CD4-positive, alpha-beta memory T cell (primary cell): ENCODE measurements at regions not wholly inside any gene's neighbourhood (a gene's known extent, or its start where the extent isn't known, plus 50 kb on each side); places are given as distances from the start of the nearest gene placed in this dataset.

Experiments used
- CTCF ChIA-PET: fragments of 350-600 bp; sonication (Branson Sonifier 250); formaldehyde crosslinking; loops from one replicate; lab custom pipeline; 2021; ENCODE audit warnings: inconsistent platforms; ENCODE audit not compliant: partially characterized antibody; lab: Charles Lee
- POLR2A ChIA-PET: fragments of 350-600 bp; sonication (Branson Sonifier 250); formaldehyde crosslinking; loops from one replicate; lab custom pipeline; 2021; ENCODE audit not compliant: partially characterized antibody; lab: Charles Lee
- DNase-seq, 5 donors: peaks; one replicate each; pipeline versions ENCODE4 v3.0.0 to v3.0.0-alpha.2; 2020 to 2022; ENCODE audit warnings: mixed read lengths in 1 of 5
- H3K27ac ChIP-seq: one replicate; pipeline ENCODE4 v1.7.0; 2013; ENCODE audit warnings: low read depth, low read length
- H3K27me3 ChIP-seq: 2 replicates; pipeline ENCODE4 v1.7.0; 2013; ENCODE audit warnings: mild to moderate bottlenecking, low read length, moderate library complexity; ENCODE audit not compliant: insufficient read depth
- H3K36me3 ChIP-seq: 2 replicates; pipeline ENCODE4 v1.7.0; 2013; ENCODE audit warnings: mild to moderate bottlenecking, low read length, moderate library complexity; ENCODE audit not compliant: insufficient read depth
- H3K4me1 ChIP-seq: 2 replicates; pipeline ENCODE4 v1.7.0; 2013; ENCODE audit warnings: mild to moderate bottlenecking, low read length, moderate library complexity; ENCODE audit not compliant: insufficient read depth
- H3K4me3 ChIP-seq, 2 donors: one replicate each; pipeline ENCODE4 v1.7.0; 2013; ENCODE audit warnings: low read length in 2 of 2, mild to moderate bottlenecking in 1 of 2
- H3K9me3 ChIP-seq, 2 donors: one replicate each; pipeline ENCODE4 v1.7.0; 2013; ENCODE audit warnings: low read length in 2 of 2, control low read depth in 1 of 2; ENCODE audit not compliant: control insufficient read depth in 1 of 2
- H3K27ac Mint-ChIP-seq, 7 donors: one replicate each; pipeline ENCODE4 v1.8.0; 2020 to 2021; ENCODE audit warnings: mixed read lengths in 7 of 7, mild to moderate bottlenecking in 6 of 7, inconsistent platforms in 3 of 7, moderate library complexity in 3 of 7
- H3K27me3 Mint-ChIP-seq, 2 donors: one replicate each; pipeline ENCODE4 v1.8.0; 2020 to 2021; ENCODE audit warnings: mixed read lengths in 2 of 2
- H3K36me3 Mint-ChIP-seq, 2 donors: one replicate each; pipeline ENCODE4 v1.8.0; 2020 to 2021; ENCODE audit warnings: mixed read lengths in 2 of 2, inconsistent platforms in 1 of 2, mild to moderate bottlenecking in 1 of 2
- H3K4me1 Mint-ChIP-seq, 4 donors: one replicate each; pipeline ENCODE4 v1.8.0; 2020 to 2021; ENCODE audit warnings: mixed read lengths in 4 of 4, mild to moderate bottlenecking in 1 of 4
- H3K4me3 Mint-ChIP-seq, 8 donors: one replicate each; pipeline ENCODE4 v1.8.0; 2020 to 2021; ENCODE audit warnings: mixed read lengths in 8 of 8, mild to moderate bottlenecking in 7 of 8, moderate library complexity in 6 of 8, inconsistent platforms in 3 of 8
- H3K9me3 Mint-ChIP-seq, 8 donors: one replicate each; pipeline ENCODE4 v1.8.0; 2020 to 2021; ENCODE audit warnings: mixed read lengths in 8 of 8, mild to moderate bottlenecking in 5 of 8, inconsistent platforms in 3 of 8, moderate library complexity in 1 of 8
- intact Hi-C: fragments of 100-400 bp; cut with micrococcal nuclease; formaldehyde crosslinking; loops from one replicate; pipeline ENCODE4 v1.15.1; 2023

DNA sequence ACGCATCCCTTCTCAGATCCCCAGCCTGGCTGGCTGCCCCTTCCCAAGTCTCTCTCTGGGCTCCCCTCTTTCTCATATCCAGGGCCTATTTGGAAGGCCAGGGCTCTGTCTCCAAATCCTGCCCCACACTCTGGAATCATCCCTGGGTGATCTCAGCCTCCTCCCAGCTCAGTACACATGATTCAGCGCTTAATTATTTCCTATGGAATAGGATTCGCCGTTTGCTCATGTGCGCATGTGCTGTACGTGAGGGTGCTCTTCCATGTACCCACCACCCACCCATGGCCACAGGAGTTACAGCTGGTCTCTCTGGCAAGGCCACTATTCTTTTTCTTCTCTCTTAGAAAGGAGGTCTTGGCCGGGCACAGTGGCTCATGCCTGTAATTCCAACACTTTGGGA lies 81.7 kb upstream of the FOXP4 start:
- Histone ChIP-seq H3K4me1 (no peaks in the 10 kb centered on the region), H3K9me3 (no peaks in the 10 kb centered on the region), H3K4me3 (no peak overlapping the region), H3K27ac (no peak overlapping the region), H3K27me3 (peaks cover 9% of the 10 kb centered on the region), H3K36me3 (no peaks in the 10 kb centered on the region)
- intact Hi-C loops, result no loop called here
- Mint-ChIP-seq H3K9me3 (no peaks in the 10 kb centered on the region), H3K4me3 (no peak overlapping the region), H3K4me1 (peaks cover 0 to 1% (median under 1%) of the 10 kb centered on the region in 4 donors), H3K36me3 (no peaks in the 10 kb centered on the region), H3K27ac (no peak overlapping the region), H3K27me3 (peaks cover 35 to 46% of the 10 kb centered on the region in 2 donors)
- CTCF ChIA-PET, result interaction anchor here (0.8 to 3.2 kb wide), 2 partner anchors 113 to 127 kb away, joined by 3 to 20 read pairs; no protein-coding TSS in a partner anchor
- POLR2A ChIA-PET, result no interaction called here
- no peak for DNase-seq

DNA sequence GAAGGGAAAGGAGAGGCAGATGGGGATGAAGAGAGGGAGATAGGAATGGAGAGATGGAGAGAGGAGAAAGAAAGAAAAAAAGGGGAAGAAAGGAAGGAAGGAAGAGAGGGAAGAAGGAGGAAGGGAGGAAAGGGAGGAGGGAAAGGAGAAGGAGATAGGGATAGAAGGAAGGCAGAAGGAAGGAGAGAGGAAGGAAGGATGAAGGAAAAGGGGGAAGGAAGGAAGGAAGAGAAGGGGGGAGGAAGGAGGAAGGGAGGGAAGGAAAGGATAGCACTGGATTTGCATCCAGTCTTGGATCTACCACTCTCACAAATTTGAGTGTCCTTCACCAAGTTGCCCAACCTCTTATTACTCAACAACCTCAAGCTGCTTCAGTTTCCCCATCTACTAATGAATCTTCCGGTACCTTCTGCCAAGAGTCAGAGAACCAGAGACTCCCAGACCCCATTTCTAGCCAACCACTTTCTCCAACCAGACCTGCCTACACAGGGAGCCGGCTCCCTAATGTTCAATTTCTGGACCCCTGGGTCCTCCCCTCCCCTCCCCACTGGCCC lies 79.7 kb upstream of the FOXP4 start:
- H3K4me1 Mint-ChIP-seq, result peaks cover 5 to 12% (median 6%) of the 10 kb centered on the region in 4 donors
- no peak for DNase-seq
- CTCF ChIA-PET, result no interaction called here
- Histone ChIP-seq H3K9me3 (no peaks in the 10 kb centered on the region), H3K4me1 (peaks cover 7% of the 10 kb centered on the region), H3K27me3 (peaks cover 9% of the 10 kb centered on the region), H3K4me3 (no peak overlapping the region), H3K36me3 (no peaks in the 10 kb centered on the region), H3K27ac (no peak overlapping the region)
- peaks cover 40 to 55% of the 10 kb centered on the region in 2 donors for H3K27me3 Mint-ChIP-seq
- no peaks in the 10 kb centered on the region for H3K36me3 Mint-ChIP-seq
- H3K9me3 Mint-ChIP-seq, result no peaks in the 10 kb centered on the region
- H3K4me3 Mint-ChIP-seq, result no peak overlapping the region
- H3K27ac Mint-ChIP-seq, result no peak overlapping the region
- intact Hi-C loops, result no loop called here
- POLR2A ChIA-PET, result no interaction called here

DNA sequence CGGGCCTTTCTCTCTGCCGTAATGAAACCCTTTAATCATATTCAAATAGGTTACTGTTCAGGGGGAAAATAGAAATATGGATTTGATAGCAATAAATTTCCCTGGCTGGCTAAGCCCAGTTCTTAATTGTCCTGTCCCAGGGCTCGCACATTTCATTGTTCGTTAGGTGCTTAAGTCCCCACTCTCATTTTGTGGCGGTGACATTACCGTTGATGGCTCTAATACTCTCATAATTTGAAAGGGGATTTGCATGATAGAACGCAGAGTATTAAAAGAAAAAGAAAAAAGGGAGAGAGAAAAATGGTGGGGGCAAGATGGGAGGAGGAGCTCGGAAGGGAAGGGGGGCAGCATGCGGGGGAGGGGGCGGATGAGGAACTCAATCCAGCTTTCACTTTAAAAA lies 79.1 kb upstream of the FOXP4 start:
- Histone ChIP-seq H3K9me3 (no peaks in the 10 kb centered on the region), H3K27me3 (peaks cover 9% of the 10 kb centered on the region), H3K4me1 (peaks cover 7% of the 10 kb centered on the region), H3K4me3 (no peak overlapping the region), H3K36me3 (no peaks in the 10 kb centered on the region), H3K27ac (no peak overlapping the region)
- H3K4me1 Mint-ChIP-seq, result peaks cover 5 to 13% (median 6%) of the 10 kb centered on the region in 4 donors
- no peak for DNase-seq
- POLR2A ChIA-PET, result no interaction called here
- CTCF ChIA-PET, result no interaction called here
- H3K9me3 Mint-ChIP-seq, result no peaks in the 10 kb centered on the region
- no peak overlapping the region for H3K4me3 Mint-ChIP-seq
- intact Hi-C loops, result no loop called here
- H3K27ac Mint-ChIP-seq, result no peak overlapping the region
- peaks cover 38 to 56% of the 10 kb centered on the region in 2 donors for H3K27me3 Mint-ChIP-seq
- no peaks in the 10 kb centered on the region for H3K36me3 Mint-ChIP-seq

DNA sequence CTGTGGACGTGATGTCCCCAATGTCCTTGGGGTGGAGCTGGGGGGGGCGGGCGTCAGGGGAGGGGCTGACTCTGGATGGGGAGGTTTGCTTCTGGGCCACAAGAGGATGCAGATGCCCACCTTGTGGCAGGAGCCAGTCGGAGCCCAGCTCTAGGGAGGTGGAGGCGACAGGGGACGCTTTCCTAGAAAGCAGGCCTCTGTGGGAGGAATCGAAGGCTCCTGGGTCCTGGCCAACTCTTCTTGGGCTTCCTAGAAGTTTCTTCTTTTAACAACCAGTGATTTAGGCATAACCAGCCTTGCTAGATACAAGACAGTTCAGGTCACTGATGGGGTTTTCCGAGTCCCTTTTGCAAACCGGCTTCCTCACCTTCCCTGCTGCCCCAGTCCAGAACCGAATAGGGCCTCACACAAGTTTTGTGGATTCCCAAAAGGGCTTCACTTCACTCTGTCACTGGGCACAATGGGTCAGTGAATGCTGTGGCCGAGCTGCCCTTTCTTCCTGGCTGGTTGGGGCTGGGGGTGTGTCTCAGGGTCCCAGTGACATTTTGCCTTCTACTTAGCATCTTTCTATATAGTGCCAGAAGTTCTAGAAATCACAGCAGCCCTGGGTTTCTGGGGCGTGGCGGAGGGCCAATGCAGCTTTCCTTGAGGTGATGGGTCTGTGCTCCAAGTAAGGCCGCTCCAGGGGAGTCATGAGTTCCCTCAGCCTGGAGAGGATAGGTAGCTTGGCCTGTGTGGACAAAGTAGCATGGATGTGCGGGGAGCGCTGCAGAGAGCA lies 78.4 kb upstream of the FOXP4 start:
- peaks cover 38 to 60% of the 10 kb centered on the region in 2 donors for H3K27me3 Mint-ChIP-seq
- intact Hi-C loops, result no loop called here

DNA sequence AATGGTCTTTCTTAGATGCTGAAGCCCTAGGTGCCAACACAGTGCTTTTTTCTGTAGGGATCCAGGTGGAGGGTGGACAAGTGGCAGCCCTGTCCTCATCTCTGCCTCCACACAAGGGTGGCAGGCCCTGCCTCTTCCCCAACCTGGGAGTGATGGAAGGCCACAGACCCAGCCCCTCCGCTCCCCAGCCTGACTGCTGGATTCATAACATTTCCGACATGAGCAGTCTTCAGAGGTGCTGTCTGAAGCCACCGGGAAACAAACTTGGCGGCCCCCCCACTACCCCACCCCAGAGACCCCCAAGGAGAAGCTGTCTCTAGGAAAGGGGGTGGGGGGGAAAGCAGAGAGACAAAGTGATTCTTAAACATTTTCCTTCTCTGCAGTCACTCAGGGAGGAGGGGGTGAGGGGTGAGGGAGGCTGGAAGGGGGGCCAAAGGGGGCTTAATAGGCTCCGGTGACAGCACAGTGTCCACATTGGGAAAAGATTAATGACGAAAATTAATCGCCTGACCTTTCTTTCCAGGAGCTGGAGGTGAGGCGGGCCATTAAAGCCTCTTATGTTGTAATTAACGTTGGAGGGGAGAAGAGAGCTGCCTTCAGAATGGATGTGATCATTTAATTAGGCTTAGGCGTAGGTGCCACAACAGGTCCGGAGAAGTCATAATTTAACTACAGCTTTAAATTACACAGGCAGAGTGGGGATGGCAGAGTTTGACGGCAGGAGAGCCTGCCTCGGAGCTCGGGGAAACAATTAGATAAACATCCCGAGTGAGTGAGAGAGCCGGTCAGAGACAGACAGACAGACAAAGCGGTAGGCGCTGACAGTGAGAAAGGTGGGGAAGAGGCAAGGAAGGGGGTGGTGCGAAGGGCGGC lies 76.8 kb upstream of the FOXP4 start:
- DNase-seq, result no peak
- intact Hi-C loops, result no loop called here

More for the DNA sequence above, 78.4 kb upstream of the FOXP4 start:
- H3K4me1 ChIP-seq, result peaks cover 7% of the 10 kb centered on the region
- ChIA-PET CTCF (no interaction called here), POLR2A (no interaction called here)
- Mint-ChIP-seq H3K36me3 (no peaks in the 10 kb centered on the region), H3K9me3 (no peaks in the 10 kb centered on the region), H3K4me3 (no peak overlapping the region), H3K4me1 (peaks cover 5 to 13% (median 6%) of the 10 kb centered on the region in 4 donors), H3K27ac (no peak overlapping the region)
- H3K4me3 ChIP-seq, result no peak overlapping the region
- no peak overlapping the region for H3K27ac ChIP-seq
- peaks cover 9% of the 10 kb centered on the region for H3K27me3 ChIP-seq
- H3K9me3 ChIP-seq, result no peaks in the 10 kb centered on the region
- no peak for DNase-seq
- H3K36me3 ChIP-seq, result no peaks in the 10 kb centered on the region

DNA sequence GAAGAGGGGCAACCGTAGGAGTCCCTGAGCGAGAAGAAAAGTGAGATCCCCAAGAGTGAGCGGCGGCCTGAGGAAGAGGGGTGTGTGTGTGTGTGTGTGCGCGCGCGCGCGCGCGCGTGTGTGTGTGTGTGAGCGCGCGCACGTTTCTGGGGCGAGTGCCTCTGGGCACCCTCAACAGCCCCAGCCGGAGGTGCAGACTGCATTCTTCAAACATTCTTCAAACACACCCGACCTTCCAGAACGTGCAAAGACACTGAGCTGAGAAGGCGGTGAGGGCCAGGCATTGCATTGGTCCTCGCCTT lies 76.2 kb upstream of the FOXP4 start:
- H3K27me3 ChIP-seq, result peaks cover 9% of the 10 kb centered on the region
- H3K27ac ChIP-seq, result no peak overlapping the region
- intact Hi-C loops, result no loop called here
- no peaks in the 10 kb centered on the region for H3K9me3 ChIP-seq
- Mint-ChIP-seq H3K9me3 (no peaks in the 10 kb centered on the region), H3K4me1 (peaks cover 5 to 13% (median 6%) of the 10 kb centered on the region in 4 donors), H3K36me3 (no peaks in the 10 kb centered on the region), H3K27me3 (peaks cover 32 to 45% of the 10 kb centered on the region in 2 donors), H3K4me3 (peak overlapping the region in 7 of 8 donors; percentile 66 to 87 (median 77)), H3K27ac (peak overlapping the region in 1 of 7 donors; percentile 12)
- peak in 2 of 5 donors; percentile 8 to 19 for DNase-seq
- peaks cover 7% of the 10 kb centered on the region for H3K4me1 ChIP-seq
- CTCF ChIA-PET, result no interaction called here
- POLR2A ChIA-PET, result interaction anchor here (0.7 kb wide), 1 partner anchor 15 kb away, joined by 3 read pairs; no protein-coding TSS in a partner anchor
- no peaks in the 10 kb centered on the region for H3K36me3 ChIP-seq
- no peak overlapping the region for H3K4me3 ChIP-seq

More for the DNA sequence above, 76.8 kb upstream of the FOXP4 start:
- Mint-ChIP-seq H3K9me3 (no peaks in the 10 kb centered on the region), H3K27me3 (peaks cover 31 to 48% of the 10 kb centered on the region in 2 donors), H3K27ac (peak overlapping the region in 2 of 7 donors; percentile 1 to 12), H3K4me1 (peaks cover 5 to 13% (median 6%) of the 10 kb centered on the region in 4 donors), H3K4me3 (peak overlapping the region in 7 of 8 donors; percentile 66 to 87 (median 77)), H3K36me3 (no peaks in the 10 kb centered on the region)
- Histone ChIP-seq H3K4me1 (peaks cover 7% of the 10 kb centered on the region), H3K36me3 (no peaks in the 10 kb centered on the region), H3K4me3 (no peak overlapping the region), H3K27ac (no peak overlapping the region), H3K9me3 (no peaks in the 10 kb centered on the region), H3K27me3 (peaks cover 9% of the 10 kb centered on the region)
- POLR2A ChIA-PET, result no interaction called here
- CTCF ChIA-PET, result no interaction called here
